GM21528 (cell line): ENCODE measurements at regions not wholly inside any gene's neighbourhood (a gene's known extent, or its start where the extent isn't known, plus 50 kb on each side); places are given as distances from the start of the nearest gene placed in this dataset.

Experiments used
- ATAC-seq: cut with Tn5 transposase; IDR thresholded peaks from one replicate; pipeline ENCODE4 v1.9.1; 2021; ENCODE audit warnings: mild to moderate bottlenecking, moderate library complexity; ENCODE audit not compliant: unreplicated experiment, low FRiP score

GRCh38 chr4:180827232-180828009 lies 1415.8 kb upstream of the TENM3 start:
- no peak for ATAC-seq

GRCh38 chr4:180828455-180829018 lies 1414.7 kb upstream of the TENM3 start:
- ATAC-seq: no peak

- ATAC-seq: no peak
Measured at GRCh38 chr4:180832073-180832472, 1411.1 kb upstream of the TENM3 start.

- ATAC-seq: no peak
Measured at GRCh38 chr4:180840142-180840541, 1403.1 kb upstream of the TENM3 start.

- ATAC-seq: no peak
Measured at GRCh38 chr4:180850318-180850940, 1392.8 kb upstream of the TENM3 start.

- ATAC-seq: no peak
Measured at GRCh38 chr4:180852738-180853137, 1390.5 kb upstream of the TENM3 start.

- ATAC-seq: no peak
Measured at GRCh38 chr4:180855184-180855583, 1388.0 kb upstream of the TENM3 start.

GRCh38 chr4:180860089-180860720 lies 1383.0 kb upstream of the TENM3 start:
- no peak for ATAC-seq

GRCh38 chr4:180861651-180862050 lies 1381.6 kb upstream of the TENM3 start:
- no peak for ATAC-seq

- ATAC-seq: no peak
Measured at GRCh38 chr4:180866933-180867643, 1376.1 kb upstream of the TENM3 start.

- ATAC-seq: no peak
Measured at GRCh38 chr4:180870623-180871022, 1372.6 kb upstream of the TENM3 start.

GRCh38 chr4:180898305-180898704 lies 1344.9 kb upstream of the TENM3 start:
- ATAC-seq: no peak

- ATAC-seq: no peak
Measured at GRCh38 chr4:180900781-180901180, 1342.4 kb upstream of the TENM3 start.

GRCh38 chr4:180909279-180909678 lies 1333.9 kb upstream of the TENM3 start:
- no peak for ATAC-seq

- ATAC-seq: no peak
Measured at GRCh38 chr4:180913750-180914149, 1329.5 kb upstream of the TENM3 start.

- no peak for ATAC-seq
Measured at GRCh38 chr4:180923486-180923885, 1319.7 kb upstream of the TENM3 start.

GRCh38 chr4:180925805-180926204 lies 1317.4 kb upstream of the TENM3 start:
- ATAC-seq: no peak

- ATAC-seq: no peak
Measured at GRCh38 chr4:180926277-180926676, 1316.9 kb upstream of the TENM3 start.

- no peak for ATAC-seq
Measured at GRCh38 chr4:180932370-180933001, 1310.7 kb upstream of the TENM3 start.

GRCh38 chr4:180937083-180937482 lies 1306.1 kb upstream of the TENM3 start:
- ATAC-seq: no peak
